Spleen (tissue), 3 donors: ENCODE measurements at regions not wholly inside any gene's neighbourhood (a gene's known extent, or its start where the extent isn't known, plus 50 kb on each side); places are given as distances from the start of the nearest gene placed in this dataset.

ENCODE experiments used
- POLR2A ChIP-seq, 3 donors: fragments of 450-650 bp; IDR thresholded peaks; one replicate each; pipeline ENCODE4 v1.5.1; 2017; ENCODE audit warnings: antibody characterized with exemption in 3 of 3, mild to moderate bottlenecking in 1 of 3
- POLR2AphosphoS5 ChIP-seq, 3 donors: sonication (generic); formaldehyde crosslinking; IDR thresholded peaks; one replicate each; pipeline ENCODE4 v1.5.1; 2017; ENCODE audit warnings: antibody characterized with exemption in 3 of 3

DNA sequence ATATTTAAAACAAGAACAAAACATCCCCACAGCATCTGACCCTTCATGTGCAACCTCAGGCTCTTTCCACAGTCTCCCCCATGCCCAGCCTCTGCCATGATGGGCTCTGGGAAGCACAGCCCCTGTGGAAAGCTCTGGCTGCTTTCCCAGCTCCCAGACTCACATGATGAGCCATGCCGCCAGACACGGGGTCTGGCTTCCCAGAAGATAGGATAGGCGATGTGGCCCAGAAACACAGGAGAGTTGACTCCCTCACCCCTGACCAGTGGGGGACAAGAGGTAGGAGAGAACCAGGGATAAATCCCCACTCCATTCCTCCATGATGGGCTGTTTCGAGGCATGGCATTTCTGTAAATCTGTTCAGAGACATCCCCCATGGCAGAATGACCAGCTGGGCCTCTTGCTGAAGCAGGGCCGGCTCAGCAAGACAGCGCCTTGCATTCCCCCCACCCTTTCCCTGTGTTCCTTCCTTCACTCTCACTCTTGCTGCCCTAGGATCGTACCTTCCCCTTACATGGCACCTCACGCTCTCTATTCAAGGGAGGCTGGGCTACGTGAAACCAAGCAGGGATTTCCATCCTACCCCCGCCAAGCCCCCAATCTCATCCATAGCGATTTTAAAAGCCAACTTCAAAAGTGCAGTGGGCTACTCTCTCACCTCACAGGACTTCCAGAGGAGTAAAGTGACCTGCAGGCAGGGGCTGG, 192.4 kb downstream of the ABHD5 start:
- TF ChIP-seq POLR2AphosphoS5 (IDR thresholded peaks at IDR 0.05) = no peak
- no peak for TF ChIP-seq POLR2A (IDR thresholded peaks at IDR 0.05)
